Femur (tissue), 1 donor: ENCODE measurements at regions not wholly inside any gene's neighbourhood (a gene's known extent, or its start where the extent isn't known, plus 50 kb on each side); places are given as distances from the start of the nearest gene placed in this dataset.
"Not testable (repeated sequence)": the region's sequence is repeated elsewhere in the genome, so short reads cannot be mapped to it uniquely, and the experiment has no call there.

Source experiments
- DNase-seq: peaks from one replicate; pipeline ENCODE4 v3.0.0-alpha.2; 2017

- no peak for DNase-seq
These were observed 375.6 kb upstream of the C11orf87 start for GRCh38 chr11:109046284-109046992.

DNA sequence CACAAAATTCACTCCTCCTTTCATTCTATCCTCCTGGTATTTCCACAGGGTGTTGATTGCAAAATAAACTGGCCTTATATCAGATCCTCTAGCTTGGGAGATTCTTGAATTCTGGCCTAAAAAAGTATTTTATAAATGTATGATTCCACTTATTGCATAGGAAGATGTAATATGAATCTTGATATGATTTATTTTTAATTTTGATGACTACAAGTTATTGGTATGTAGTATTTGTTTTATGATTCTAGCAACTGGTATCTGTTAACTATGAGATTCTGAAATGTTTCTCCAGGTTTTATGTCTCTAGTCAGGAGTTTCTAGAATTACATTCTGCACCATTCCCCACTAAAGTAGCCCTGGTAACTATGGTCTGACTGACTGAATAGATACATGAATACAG is 373.9 kb upstream of the C11orf87 start:
- no peak for DNase-seq

- no peak for DNase-seq
These were observed 370.8 kb upstream of the C11orf87 start for GRCh38 chr11:109051200-109051599.

DNA sequence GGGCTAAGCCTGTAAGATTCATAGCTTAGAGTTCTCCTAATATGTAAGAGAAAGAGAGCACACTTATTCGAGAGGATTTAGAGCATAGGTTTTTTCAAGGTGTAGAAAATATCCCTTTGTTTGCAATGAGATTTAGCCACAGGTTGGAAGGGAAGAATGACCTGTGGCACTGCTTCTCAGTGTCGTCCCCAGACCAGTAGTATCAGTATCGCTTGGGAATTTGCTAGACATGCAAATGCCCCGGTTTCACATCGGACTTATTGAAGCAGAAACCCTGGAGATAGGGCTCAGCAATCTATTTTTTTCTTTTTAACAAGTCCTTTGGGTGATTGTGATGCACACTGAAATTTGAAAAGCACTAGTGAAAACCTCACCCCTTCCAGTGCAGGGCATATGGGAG is 362.6 kb upstream of the C11orf87 start:
- no peak for DNase-seq

DNA sequence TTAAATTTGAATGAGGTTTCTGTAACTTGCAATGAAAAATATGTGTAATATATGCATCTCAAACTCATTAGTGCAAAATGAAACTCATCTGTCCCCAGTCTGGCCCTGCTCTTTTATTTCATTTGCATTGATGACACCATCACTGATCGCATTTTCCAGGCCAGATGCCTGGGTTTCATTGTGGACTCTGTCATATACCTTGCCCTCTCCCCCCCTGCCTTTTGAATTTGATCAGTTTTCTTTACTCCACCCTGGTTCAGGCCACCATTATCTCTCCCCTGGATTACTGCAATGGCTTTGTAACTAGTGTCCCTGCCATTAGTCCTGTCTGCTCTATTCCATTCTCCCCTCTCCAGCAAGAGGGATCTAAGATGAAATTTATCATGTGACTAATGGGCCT is 360.6 kb upstream of the C11orf87 start:
- DNase-seq, result no peak

DNA sequence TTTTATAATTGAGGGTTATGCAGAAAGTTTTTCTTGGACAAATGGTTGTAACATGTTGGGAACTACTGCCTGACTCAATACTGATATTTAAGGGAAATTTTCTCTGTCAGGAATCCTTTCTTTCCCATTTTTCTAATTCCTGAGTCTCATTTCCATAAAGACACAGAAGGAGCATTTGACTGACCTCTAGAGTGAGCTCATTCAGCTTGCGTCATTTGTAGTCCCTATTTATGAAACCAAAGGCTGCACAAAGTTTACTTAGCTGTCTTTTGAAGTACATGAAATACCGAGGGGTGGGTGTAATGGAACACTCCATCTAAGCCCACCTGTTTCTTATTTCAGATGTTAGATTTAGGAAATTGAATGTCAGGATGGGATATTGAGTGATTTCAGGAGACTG is 359.5 kb upstream of the C11orf87 start:
- no peak for DNase-seq

DNA sequence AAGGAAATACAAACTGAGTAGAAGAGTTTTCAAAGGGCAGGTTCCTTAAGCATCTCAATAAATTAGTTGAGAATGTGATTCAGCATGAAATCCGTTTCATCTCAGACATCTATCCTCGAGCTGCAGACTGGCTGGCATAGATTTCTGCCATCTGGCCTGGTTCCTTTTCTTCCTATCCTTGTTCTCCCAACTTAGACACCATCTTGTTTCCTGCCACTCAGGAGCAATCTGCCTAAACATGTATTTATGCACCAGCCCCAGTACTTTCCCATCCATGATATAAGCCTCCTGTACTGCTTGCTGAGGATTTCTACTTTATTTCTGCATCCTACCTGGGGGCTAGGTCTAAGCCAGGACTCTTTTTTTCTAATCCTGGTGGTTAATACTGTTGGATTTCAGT is 359.1 kb upstream of the C11orf87 start:
- no peak for DNase-seq

- not testable (repeated sequence) for DNase-seq
These were observed 357.2 kb upstream of the C11orf87 start for GRCh38 chr11:109064618-109065311.

- no peak for DNase-seq
These were observed 350.7 kb upstream of the C11orf87 start for GRCh38 chr11:109071262-109071661.

GRCh38 chr11:109071712-109072524 is 350.1 kb upstream of the C11orf87 start:
- DNase-seq, result peak; percentile 49

DNA sequence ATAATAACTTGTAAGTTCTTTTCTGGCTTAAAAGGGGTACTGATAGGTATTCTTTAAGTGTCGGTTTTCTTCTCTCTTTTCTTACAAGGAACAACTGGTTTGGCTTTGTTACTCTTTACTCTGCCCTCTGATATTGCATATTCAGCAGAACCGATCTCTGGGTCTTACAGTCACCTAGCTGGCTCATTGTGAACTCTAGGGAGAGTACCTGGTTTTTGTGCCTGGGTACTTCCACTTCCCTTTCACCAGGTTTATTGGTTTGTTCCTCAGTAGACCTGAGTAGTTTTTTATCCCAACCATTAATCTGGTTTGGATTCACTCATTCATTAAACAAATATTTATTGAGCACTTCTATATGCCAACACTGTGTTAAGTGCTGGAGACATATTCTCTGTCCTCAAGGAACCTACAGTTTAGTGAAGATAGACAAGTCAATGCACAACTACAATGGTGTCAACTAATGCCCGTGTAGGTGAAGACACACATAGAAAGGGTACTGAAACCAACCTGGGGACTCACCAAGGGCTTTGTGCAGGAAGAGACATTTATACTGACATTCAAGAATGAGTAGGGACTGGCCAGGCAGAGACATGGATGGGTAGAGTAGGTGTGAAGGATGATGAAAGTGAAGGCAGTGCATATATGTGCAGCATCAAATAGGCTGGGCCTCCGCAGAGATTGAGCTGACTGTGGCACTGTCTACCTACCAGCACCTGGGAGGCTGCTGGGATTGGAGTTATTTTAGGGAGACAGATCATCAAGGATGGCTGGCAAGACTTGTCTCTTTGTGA is 348.8 kb upstream of the C11orf87 start:
- DNase-seq, result no peak

DNA sequence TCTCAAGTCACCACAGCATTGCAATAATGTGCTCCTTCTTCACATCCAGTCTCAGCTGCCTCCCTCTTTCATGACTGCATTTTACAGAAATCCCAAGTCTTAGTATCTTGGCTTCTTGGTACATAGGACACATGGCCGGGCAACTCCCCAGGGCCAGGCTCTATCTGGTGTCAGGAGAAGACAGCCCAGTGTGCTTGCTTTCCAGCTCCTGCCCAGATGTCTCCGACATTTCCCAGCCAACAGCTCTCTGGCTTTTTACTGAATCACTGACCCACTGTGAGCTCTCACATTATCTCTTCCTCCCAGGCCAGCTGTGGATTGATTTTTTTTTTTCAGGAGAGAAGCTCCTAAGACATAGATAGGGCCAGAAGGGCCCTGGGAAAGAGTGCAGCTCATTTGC is 346.0 kb upstream of the C11orf87 start:
- DNase-seq, result peak; percentile 30

- no peak for DNase-seq
These were observed 345.1 kb upstream of the C11orf87 start for GRCh38 chr11:109076870-109077269.

DNA sequence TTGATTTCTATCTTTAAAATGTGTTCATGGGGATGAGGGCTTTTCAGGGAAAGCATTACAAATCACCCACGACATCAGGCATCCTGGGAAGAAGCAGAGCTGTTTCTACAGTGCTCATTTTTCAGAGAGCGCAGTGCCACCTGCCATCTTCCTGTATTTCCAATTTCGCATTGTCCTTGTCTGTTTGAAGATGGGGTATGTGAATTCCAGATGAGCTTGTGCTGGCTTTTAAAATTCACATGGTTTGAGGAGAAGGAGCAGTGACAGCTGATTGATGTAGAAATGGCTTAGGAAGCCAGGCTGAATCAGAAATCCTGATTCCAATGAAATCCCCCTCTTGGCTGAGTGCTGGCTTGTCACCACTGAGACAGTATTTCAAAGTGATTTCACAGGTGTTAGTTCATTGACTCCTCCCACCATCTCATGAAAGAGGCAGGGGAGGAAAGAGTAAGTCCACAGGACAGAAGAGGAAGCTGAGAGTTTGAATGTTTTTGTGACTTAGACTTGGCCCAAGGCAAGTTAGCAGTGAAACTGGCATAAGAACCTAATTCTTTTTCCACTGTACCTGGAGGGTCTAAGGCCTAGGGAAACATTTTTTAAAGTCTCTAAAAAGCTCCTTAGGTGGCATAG is 344.6 kb upstream of the C11orf87 start:
- DNase-seq, result no peak

DNA sequence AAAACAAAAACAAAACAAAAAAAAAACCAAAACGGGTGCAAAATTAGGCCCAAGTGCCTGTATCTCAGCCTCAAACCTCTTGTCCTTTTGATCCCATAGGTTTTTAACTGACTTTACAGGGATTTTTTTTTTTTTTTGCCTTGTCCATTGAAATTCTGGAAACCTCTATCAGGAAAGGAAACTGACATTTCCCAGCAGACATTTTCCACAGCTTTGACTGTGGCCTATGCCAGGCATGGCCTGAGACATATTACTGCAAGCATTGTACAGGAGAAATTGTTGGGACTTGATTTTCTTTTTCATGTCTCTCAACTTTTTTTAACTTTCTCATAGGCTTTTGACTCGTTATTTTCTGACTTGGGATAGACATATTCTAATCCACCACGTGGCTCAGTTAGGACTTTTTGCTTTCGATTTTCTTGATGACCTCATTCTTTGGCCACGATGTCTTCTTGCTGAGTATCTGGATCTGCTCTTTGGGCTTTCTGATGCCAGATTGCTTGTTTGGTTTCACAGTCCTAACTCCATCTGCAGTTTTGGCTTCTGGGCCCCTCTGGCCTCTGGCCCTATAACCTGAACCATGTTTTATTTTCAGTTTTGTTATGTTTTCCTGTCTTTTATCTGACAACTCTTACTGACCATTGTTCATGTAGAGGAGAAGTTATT is 336.1 kb upstream of the C11orf87 start:
- no peak for DNase-seq

DNA sequence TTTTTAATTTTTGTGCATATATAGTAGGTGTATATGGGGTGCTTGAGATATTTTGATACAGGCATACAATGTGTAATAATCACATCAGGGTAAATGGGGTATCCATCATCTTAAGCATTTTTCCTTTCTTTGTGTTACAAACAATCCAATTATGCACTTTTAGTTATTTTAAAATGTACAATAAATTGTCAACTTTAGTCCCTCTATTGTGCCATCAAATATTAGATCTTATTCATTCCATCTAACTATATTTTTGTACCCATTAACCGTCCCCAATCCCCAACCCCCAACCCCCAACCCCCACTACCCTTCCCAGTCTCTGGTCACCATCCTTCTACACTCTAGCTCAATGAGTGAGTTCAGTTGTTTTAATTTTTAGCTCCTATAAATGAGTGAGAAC is 335.1 kb upstream of the C11orf87 start:
- DNase-seq, result no peak

DNA sequence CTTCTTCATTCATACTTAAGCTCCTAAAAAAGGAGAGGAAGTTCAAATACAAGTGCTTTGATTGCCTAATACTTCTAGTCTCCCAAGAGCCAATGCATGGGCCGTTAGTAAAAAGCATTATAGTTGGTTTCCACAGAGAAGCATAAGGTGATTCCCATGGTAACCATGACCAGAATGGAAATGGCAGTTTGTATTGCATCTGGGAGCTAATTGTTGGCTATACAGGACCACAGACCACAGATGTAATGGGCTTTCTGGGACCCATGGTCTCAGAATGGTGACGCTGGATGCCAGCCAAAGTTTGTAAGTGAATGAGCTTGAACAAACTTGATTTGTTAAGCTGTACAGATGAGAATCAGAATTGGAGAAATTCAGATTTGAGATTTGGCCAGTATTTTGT is 333.9 kb upstream of the C11orf87 start:
- no peak for DNase-seq

DNA sequence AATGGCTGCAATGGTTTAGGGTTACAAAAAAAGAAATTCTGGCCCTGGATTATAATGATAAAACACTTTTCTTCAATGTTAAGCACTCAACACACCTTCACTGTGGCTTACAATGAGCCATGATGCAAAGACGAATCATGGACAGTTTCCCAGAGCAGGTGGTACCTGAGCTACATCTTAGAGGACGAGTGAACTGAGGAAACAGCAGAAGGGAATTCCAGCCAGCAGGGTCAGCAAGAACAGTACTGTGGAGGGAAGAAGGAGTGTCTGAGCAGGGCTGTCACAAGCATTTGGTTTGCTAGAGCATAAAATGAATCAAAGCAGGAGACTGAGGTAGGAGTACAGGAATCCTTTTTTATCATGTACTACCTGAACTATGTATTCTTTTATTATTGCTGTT is 332.8 kb upstream of the C11orf87 start:
- DNase-seq, result no peak

DNA sequence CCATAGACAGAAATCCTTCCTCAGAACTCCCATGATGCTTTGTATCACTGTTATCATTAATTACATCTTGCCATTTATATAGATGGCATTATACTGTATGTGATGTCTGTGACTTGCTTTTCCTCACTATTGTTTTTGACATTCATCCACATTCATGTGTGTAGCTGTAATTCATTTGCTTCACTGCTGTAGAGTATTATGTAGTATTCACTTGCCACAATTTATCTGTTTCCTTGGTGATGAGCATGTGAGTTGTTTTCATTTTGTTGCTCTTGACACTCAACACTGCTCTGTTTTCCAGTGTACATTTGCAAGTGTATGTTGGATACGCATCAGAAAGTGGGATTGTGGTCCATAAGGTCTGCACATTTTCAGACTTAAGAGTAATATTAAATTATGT is 328.6 kb upstream of the C11orf87 start:
- no peak for DNase-seq

DNA sequence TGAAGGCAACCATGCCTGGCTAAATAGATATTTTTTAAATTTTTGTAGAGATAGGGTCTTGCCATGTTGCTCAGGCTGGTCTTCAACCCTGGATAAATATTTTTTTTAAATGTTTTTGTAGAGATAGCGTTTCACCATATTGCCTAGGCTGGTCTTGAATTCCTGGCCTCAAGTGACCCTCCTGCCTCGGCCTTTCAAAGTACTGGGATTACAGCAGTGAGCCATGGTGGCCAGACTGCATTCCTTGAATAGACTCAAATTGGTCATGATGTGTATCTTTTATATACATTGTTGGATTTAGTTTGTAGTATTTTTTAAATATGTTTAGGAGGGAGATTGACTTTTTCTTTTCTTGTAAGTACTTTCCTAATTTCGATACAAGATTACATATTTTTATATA is 325.7 kb upstream of the C11orf87 start:
- no peak for DNase-seq

DNA sequence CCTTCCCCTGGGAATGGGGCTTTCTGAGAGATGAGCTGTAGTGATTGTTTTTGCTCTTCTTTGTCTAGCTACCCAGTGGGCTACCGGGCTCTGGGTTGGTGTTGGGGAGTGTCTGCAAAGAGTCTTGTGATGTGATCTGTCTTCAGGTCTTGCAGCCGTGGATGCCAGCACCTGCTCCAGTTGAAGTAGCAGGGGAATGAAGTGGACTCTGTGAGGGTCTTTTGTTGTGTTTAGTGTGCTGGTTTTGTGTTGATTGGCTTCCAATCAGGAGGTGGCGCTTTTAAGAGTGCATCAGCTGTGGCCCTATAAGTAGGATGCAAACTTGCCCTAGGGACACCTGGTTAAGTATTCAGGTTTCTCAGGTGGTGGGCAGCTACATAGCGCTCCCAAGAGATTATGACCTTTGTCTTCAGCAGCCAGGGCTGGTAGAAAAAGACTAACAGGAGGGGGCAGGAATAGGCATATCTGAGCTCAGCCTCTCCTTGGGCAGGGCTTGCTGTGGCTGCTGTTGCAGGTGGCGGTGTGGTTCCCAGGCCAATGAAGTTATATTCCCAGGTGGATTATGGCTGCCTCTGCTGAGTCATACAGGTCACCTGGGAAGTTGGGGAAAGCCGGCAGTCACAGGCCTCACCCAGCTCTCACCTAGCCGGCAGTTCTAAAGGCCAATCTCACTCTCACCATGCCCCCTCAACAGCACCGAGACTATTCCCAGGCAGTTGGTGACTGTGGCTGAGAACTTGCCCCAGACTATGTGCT is 315.7 kb upstream of the C11orf87 start:
- DNase-seq, result no peak
